HCT116 (cell line): ENCODE measurements at regions not wholly inside any gene's neighbourhood (a gene's known extent, or its start where the extent isn't known, plus 50 kb on each side); places are given as distances from the start of the nearest gene placed in this dataset.

Experiments
- ATAC-seq: fragments of 200-7000 bp; cut with Tn5 transposase; 2 replicates; pipeline ENCODE4 v1.9.1; 2020; ENCODE audit warnings: mild to moderate bottlenecking, moderate library complexity
- BruUV-seq: library from RNA; stranded (reverse); fragments of 400-500 nt; replicated peaks from 2 replicates; lab custom pipeline; 2021; lab: Mats Ljungman, UMichigan
- CTCF ChIA-PET: fragments of 300-600 bp; sonication (Branson Sonifier 250); formaldehyde crosslinking; loops from one replicate; lab custom pipeline; 2021; ENCODE audit warnings: antibody characterized with exemption; lab: Charles Lee
- POLR2A ChIA-PET: fragments of 300-600, 350-600 bp; sonication (Branson Sonifier 250); formaldehyde crosslinking; loops from one replicate; lab custom pipeline; 2021; ENCODE audit warnings: antibody characterized with exemption; lab: Charles Lee
- RAD21 ChIA-PET, 2 experiments: fragments of 300-600 bp; sonication (Branson Sonifier 250); formaldehyde crosslinking; loops; one replicate each; lab custom pipeline; 2023; ENCODE audit warnings: low total read pairs in 2 of 2; ENCODE audit not compliant: uncharacterized antibody in 2 of 2, unreplicated experiment in 2 of 2, low non-redundant PET in 1 of 2; lab: Charles Lee
- DNase-seq: peaks from one replicate; pipeline ENCODE4 v3.0.0-alpha.2; 2010; ENCODE audit warnings: low read depth, low spot score
- H2AFZ ChIP-seq: fragments of 200-600 bp; shearing (Covaris generic), sonication (generic); 2 replicates; pipeline ENCODE4 v1.6.1; 2017; ENCODE audit warnings: low read depth, mixed run types, mixed read lengths, antibody characterized with exemption, low read length; ENCODE audit not compliant: poor library complexity, severe bottlenecking
- H3K27ac ChIP-seq: 2 replicates; pipeline ENCODE4 v1.5.1; 2012; ENCODE audit warnings: low read depth, low read length
- H3K27me3 ChIP-seq: fragments of 200-600 bp; sonication (generic); 2 replicates; pipeline ENCODE4 v1.6.1; 2016; ENCODE audit warnings: mixed run types, low read length, mixed read lengths; ENCODE audit not compliant: insufficient read depth
- H3K36me3 ChIP-seq, 2 experiments: fragments of 200-500 bp in 1 of 2; fragments of 200-600 bp in 1 of 2; sonication (Bioruptor generic) in 1 of 2; sonication (generic) in 1 of 2; 2 replicates each; pipeline versions ENCODE4 v1.5.1 to v1.6.1; 2014 to 2016; ENCODE audit warnings: low read length in 2 of 2, inconsistent platforms in 1 of 2, mixed read lengths in 1 of 2, mixed run types in 1 of 2; ENCODE audit not compliant: insufficient read depth in 2 of 2, control insufficient read depth in 1 of 2
- H3K4me1 ChIP-seq, 2 experiments: fragments of 200-600 bp in 1 of 2; sonication (generic) in 1 of 2; 2 replicates each; pipeline versions ENCODE4 v1.5.1 to v1.6.1; 2012 to 2017; ENCODE audit warnings: low read length in 2 of 2, inconsistent platforms in 1 of 2, mild to moderate bottlenecking in 1 of 2, mixed read lengths in 1 of 2, mixed run types in 1 of 2, moderate library complexity in 1 of 2; ENCODE audit not compliant: insufficient read depth in 2 of 2, control insufficient read depth in 1 of 2
- H3K4me2 ChIP-seq: fragments of 200-600 bp; sonication (generic); 2 replicates; pipeline ENCODE4 v1.6.1; 2017; ENCODE audit warnings: mixed run types, low read length, mixed read lengths
- H3K4me3 ChIP-seq, 2 experiments: fragments of 200-600 bp in 1 of 2; sonication (generic) in 1 of 2; replicated peaks in 1 of 2; 2 replicates each; pipeline ENCODE4 v1.5.1; 2011 to 2016; ENCODE audit warnings: low read length in 2 of 2, control low read depth in 1 of 2, low read depth in 1 of 2, mild to moderate bottlenecking in 1 of 2, mixed read lengths in 1 of 2, mixed run types in 1 of 2
- H3K79me2 ChIP-seq: fragments of 200-600 bp; sonication (generic); 2 replicates; pipeline ENCODE4 v1.6.1; 2017; ENCODE audit warnings: mild to moderate bottlenecking, mixed run types, low read length, moderate library complexity, mixed read lengths; ENCODE audit not compliant: insufficient read depth
- H3K9ac ChIP-seq: fragments of 200-600 bp; sonication (generic); 2 replicates; pipeline ENCODE4 v1.6.1; 2016; ENCODE audit warnings: low read length, mixed read lengths
- H3K9me2 ChIP-seq: fragments of 200-600 bp; sonication (generic), shearing (Covaris generic); 2 replicates; pipeline ENCODE4 v1.6.1; 2017; ENCODE audit warnings: mixed run types, mild to moderate bottlenecking, moderate library complexity; ENCODE audit not compliant: insufficient read depth
- H3K9me3 ChIP-seq, 2 experiments: fragments of 200-500 bp in 1 of 2; fragments of 200-600 bp in 1 of 2; sonication (Bioruptor generic) in 1 of 2; sonication (generic) in 1 of 2; 2 replicates each; pipeline ENCODE4 v1.6.1; 2014 to 2017; ENCODE audit warnings: low read length in 2 of 2, mixed read lengths in 2 of 2, inconsistent platforms in 1 of 2, low read depth in 1 of 2, mild to moderate bottlenecking in 1 of 2, mixed run types in 1 of 2, moderate library complexity in 1 of 2; ENCODE audit not compliant: control insufficient read depth in 1 of 2, insufficient read depth in 1 of 2
- H4K20me1 ChIP-seq: fragments of 200-600 bp; sonication (generic), shearing (Covaris generic); 2 replicates; pipeline ENCODE4 v1.6.1; 2017; ENCODE audit warnings: mixed run types, mild to moderate bottlenecking, moderate library complexity; ENCODE audit not compliant: insufficient read depth
- CBX3 ChIP-seq: IDR thresholded peaks from 2 replicates; pipeline ENCODE4 v1.6.1; 2012; ENCODE audit warnings: low read depth
- ELF1 ChIP-seq: IDR thresholded peaks from 2 replicates; pipeline ENCODE4 v1.6.1; 2012; ENCODE audit warnings: low read depth, borderline replicate concordance
- EZH2 ChIP-seq: fragments of 200-600 bp; sonication (generic); IDR thresholded peaks from 2 replicates; pipeline ENCODE4 v1.6.1; 2017; ENCODE audit warnings: antibody characterized with exemption, mixed run types
- JUND ChIP-seq: IDR thresholded peaks from 2 replicates; pipeline ENCODE4 v1.6.1; 2012
- POLR2AphosphoS5 ChIP-seq: IDR thresholded peaks from 2 replicates; pipeline ENCODE4 v1.6.1; 2011; ENCODE audit warnings: mild to moderate bottlenecking, low read depth, low read length, moderate library complexity
- TCF7L2 ChIP-seq: IDR thresholded peaks from 2 replicates; pipeline ENCODE4 v1.7.0; 2011; ENCODE audit warnings: borderline replicate concordance, inconsistent platforms; ENCODE audit not compliant: insufficient read depth, insufficient read length; ENCODE audit errors: extremely low read depth
- ZNF274 ChIP-seq: fragments of 200-500 bp; sonication (Bioruptor generic); IDR thresholded peaks from 2 replicates; pipeline ENCODE4 v1.6.1; 2014; ENCODE audit warnings: mild to moderate bottlenecking, low read depth, low read length, inconsistent platforms
- intact Hi-C: fragments of 100-400 bp; cut with micrococcal nuclease; formaldehyde crosslinking; loops from 2 replicates; pipeline ENCODE4 v1.10.0; 2022
- TF ChIP-seq, protein P1 (sequence below): IDR thresholded peaks from 2 replicates; pipeline ENCODE4 v1.6.1; 2012
- TF ChIP-seq, protein P2 (sequence below): IDR thresholded peaks from 2 replicates; pipeline ENCODE4 v1.6.1; 2011; ENCODE audit warnings: mild to moderate bottlenecking, low read length, moderate library complexity; ENCODE audit not compliant: insufficient replicate concordance; ENCODE audit errors: extremely low read depth

- H3K36me3 ChIP-seq: no peaks in the 10 kb centered on the region
- RAD21 ChIA-PET: no interaction called here
- DNase-seq: no peak
- H3K79me2 ChIP-seq: no peaks in the 10 kb centered on the region
- H3K4me1 ChIP-seq: peaks cover 8 to 13% of the 10 kb centered on the region in 2 experiments; a peak in 3 of 4 replicates
- POLR2A ChIA-PET: no interaction called here
- intact Hi-C loops: no loop called here
- no peaks in the 10 kb centered on the region for H3K9me3 ChIP-seq
- H3K4me3 ChIP-seq: no peak overlapping the region
- H3K9ac ChIP-seq: no peak overlapping the region
- CTCF ChIA-PET: no interaction called here
- no peaks in the 10 kb centered on the region for H4K20me1 ChIP-seq
- H3K9me2 ChIP-seq: no peaks in the 10 kb centered on the region
- TF ChIP-seq CBX3: no peak
- no peak for TF ChIP-seq JUND
- TF ChIP-seq EZH2: no peak
- TF ChIP-seq ELF1: no peak
- TF ChIP-seq TCF7L2: no peak
- TF ChIP-seq POLR2AphosphoS5: no peak
- TF ChIP-seq ZNF274: no peak
- TF ChIP-seq, protein P1, sequence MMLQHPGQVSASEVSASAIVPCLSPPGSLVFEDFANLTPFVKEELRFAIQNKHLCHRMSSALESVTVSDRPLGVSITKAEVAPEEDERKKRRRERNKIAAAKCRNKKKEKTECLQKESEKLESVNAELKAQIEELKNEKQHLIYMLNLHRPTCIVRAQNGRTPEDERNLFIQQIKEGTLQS: no peak
- TF ChIP-seq, protein P2, sequence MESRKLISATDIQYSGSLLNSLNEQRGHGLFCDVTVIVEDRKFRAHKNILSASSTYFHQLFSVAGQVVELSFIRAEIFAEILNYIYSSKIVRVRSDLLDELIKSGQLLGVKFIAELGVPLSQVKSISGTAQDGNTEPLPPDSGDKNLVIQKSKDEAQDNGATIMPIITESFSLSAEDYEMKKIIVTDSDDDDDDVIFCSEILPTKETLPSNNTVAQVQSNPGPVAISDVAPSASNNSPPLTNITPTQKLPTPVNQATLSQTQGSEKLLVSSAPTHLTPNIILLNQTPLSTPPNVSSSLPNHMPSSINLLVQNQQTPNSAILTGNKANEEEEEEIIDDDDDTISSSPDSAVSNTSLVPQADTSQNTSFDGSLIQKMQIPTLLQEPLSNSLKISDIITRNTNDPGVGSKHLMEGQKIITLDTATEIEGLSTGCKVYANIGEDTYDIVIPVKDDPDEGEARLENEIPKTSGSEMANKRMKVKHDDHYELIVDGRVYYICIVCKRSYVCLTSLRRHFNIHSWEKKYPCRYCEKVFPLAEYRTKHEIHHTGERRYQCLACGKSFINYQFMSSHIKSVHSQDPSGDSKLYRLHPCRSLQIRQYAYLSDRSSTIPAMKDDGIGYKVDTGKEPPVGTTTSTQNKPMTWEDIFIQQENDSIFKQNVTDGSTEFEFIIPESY: no peak
- peak overlapping the region; percentile 46 for H3K4me2 ChIP-seq
- BruUV-seq: no TSS peak
- H2AFZ ChIP-seq: peak overlapping the region; percentile 8
- no peak for ATAC-seq
- peaks cover 6% of the 10 kb centered on the region; the same call in 1 of the 2 replicates for H3K27me3 ChIP-seq
- H3K27ac ChIP-seq: no peak overlapping the region
Observed at GRCh38 chr9:2466703-2467102, 154.9 kb upstream of the VLDLR start.
